Omental fat pad (tissue), 3 donors: ENCODE measurements at regions not wholly inside any gene's neighbourhood (a gene's known extent, or its start where the extent isn't known, plus 50 kb on each side); places are given as distances from the start of the nearest gene placed in this dataset.
A peak's percentile ranks its signal among the peaks of the same experiment; 100 is the strongest.

ENCODE experiments used
- ATAC-seq: fragments of 150-250 bp; one replicate; pipeline ENCODE4 v1.9.1; 2016; ENCODE audit warnings: mild to moderate bottlenecking, moderate library complexity; ENCODE audit not compliant: low FRiP score
- DNase-seq: peaks from one replicate; pipeline ENCODE4 v3.0.0-alpha.2; 2019; ENCODE audit warnings: low spot score
- CTCF ChIP-seq, 3 donors: fragments of 450-650 bp; IDR thresholded peaks; one replicate each; pipeline ENCODE4 v1.5.1; 2016 to 2017; ENCODE audit warnings: antibody characterized with exemption in 3 of 3, mild to moderate bottlenecking in 3 of 3, moderate library complexity in 2 of 3

GRCh38 chr1:201763455-201764140 lies 65.4 kb upstream of the IPO9 start:
- ATAC-seq (no peak), DNase-seq (no peak)
- no peak for TF ChIP-seq CTCF (IDR thresholded peaks at IDR 0.05)

- DNase-seq (no peak), ATAC-seq (no peak)
- TF ChIP-seq CTCF (IDR thresholded peaks at IDR 0.05): no peak
These were observed 64.8 kb upstream of the IPO9 start for GRCh38 chr1:201764166-201764565.

- TF ChIP-seq CTCF (IDR thresholded peaks at IDR 0.05): no peak
- DNase-seq (no peak), ATAC-seq (no peak)
These were observed 64.4 kb upstream of the IPO9 start for GRCh38 chr1:201764579-201764978.

GRCh38 chr1:201766131-201766866 lies 62.7 kb upstream of the IPO9 start:
- TF ChIP-seq CTCF (IDR thresholded peaks at IDR 0.05): no peak
- DNase-seq (no peak), ATAC-seq (peak; percentile 89)

- TF ChIP-seq CTCF (IDR thresholded peaks at IDR 0.05): no peak
- no peak for ATAC-seq
- DNase-seq: no peak
These were observed 61.6 kb upstream of the IPO9 start for GRCh38 chr1:201767339-201767738.

- no peak for TF ChIP-seq CTCF (IDR thresholded peaks at IDR 0.05)
- no peak for DNase-seq
- ATAC-seq: no peak
These were observed 59.9 kb upstream of the IPO9 start for GRCh38 chr1:201769072-201769471.

GRCh38 chr1:201769966-201770365 lies 59.0 kb upstream of the IPO9 start:
- no peak for DNase-seq
- no peak for ATAC-seq
- TF ChIP-seq CTCF (IDR thresholded peaks at IDR 0.05): no peak
